GM21515 (cell line): ENCODE measurements at regions not wholly inside any gene's neighbourhood (a gene's known extent, or its start where the extent isn't known, plus 50 kb on each side); places are given as distances from the start of the nearest gene placed in this dataset.

Source experiments
- ATAC-seq: cut with Tn5 transposase; IDR thresholded peaks from one replicate; pipeline ENCODE4 v1.9.1; 2021; ENCODE audit not compliant: unreplicated experiment

- ATAC-seq: no peak
These were observed 49.7 kb downstream of the GLI2 start for GRCh38 chr2:120785228-120785966.

- no peak for ATAC-seq
These were observed 50.6 kb downstream of the GLI2 start for GRCh38 chr2:120786038-120786960.

- ATAC-seq: no peak
These were observed 51.6 kb downstream of the GLI2 start for GRCh38 chr2:120787111-120787821.

GRCh38 chr2:120787822-120788700 lies 52.4 kb downstream of the GLI2 start:
- no peak for ATAC-seq

- ATAC-seq: no peak
These were observed 55.7 kb downstream of the GLI2 start for GRCh38 chr2:120791243-120791961.

- no peak for ATAC-seq
These were observed 56.3 kb downstream of the GLI2 start for GRCh38 chr2:120791962-120792297.

GRCh38 chr2:120793682-120794403 lies 58.2 kb downstream of the GLI2 start:
- ATAC-seq: no peak

- no peak for ATAC-seq
These were observed 59.0 kb downstream of the GLI2 start for GRCh38 chr2:120794716-120795115.

- ATAC-seq: no peak
These were observed 60.4 kb downstream of the GLI2 start for GRCh38 chr2:120796094-120796493.

- ATAC-seq: no peak
These were observed 62.0 kb downstream of the GLI2 start for GRCh38 chr2:120797421-120798221.

GRCh38 chr2:120798567-120799247 lies 63.0 kb downstream of the GLI2 start:
- ATAC-seq: no peak

- ATAC-seq: no peak
These were observed 66.5 kb downstream of the GLI2 start for GRCh38 chr2:120802158-120802557.

- no peak for ATAC-seq
These were observed 67.3 kb downstream of the GLI2 start for GRCh38 chr2:120802867-120803484.

- ATAC-seq: no peak
These were observed 68.2 kb downstream of the GLI2 start for GRCh38 chr2:120803764-120804335.

GRCh38 chr2:120804459-120804858 lies 68.8 kb downstream of the GLI2 start:
- no peak for ATAC-seq

GRCh38 chr2:120805011-120805410 lies 69.3 kb downstream of the GLI2 start:
- no peak for ATAC-seq

GRCh38 chr2:120805602-120806001 lies 69.9 kb downstream of the GLI2 start:
- no peak for ATAC-seq
